ENCODE measurements at regions not wholly inside any gene's neighbourhood (a gene's known extent, or its start where the extent isn't known, plus 50 kb on each side); places are given as distances from the start of the nearest gene placed in this dataset.

DNA sequence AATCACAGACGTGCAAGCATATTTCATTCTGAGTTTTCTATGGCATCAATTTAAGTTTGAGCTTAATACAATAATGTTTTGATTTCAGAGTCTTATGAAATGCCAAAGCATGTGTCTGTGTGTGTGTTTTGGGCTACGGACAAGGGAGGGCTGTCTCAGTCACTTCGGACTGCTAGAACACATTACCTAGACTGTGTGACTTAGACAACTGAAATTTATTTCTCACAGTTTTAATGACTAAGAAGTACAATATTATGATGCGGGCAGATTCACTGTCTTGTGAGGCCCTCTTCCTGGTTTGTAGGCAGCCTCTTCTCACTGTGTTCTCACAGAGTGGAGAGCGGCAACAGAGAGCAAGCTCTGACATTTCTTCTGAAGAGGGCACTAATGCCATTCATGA is 1202.0 kb downstream of the EFNB2 start:
- TF ChIP-seq, protein P1, sequence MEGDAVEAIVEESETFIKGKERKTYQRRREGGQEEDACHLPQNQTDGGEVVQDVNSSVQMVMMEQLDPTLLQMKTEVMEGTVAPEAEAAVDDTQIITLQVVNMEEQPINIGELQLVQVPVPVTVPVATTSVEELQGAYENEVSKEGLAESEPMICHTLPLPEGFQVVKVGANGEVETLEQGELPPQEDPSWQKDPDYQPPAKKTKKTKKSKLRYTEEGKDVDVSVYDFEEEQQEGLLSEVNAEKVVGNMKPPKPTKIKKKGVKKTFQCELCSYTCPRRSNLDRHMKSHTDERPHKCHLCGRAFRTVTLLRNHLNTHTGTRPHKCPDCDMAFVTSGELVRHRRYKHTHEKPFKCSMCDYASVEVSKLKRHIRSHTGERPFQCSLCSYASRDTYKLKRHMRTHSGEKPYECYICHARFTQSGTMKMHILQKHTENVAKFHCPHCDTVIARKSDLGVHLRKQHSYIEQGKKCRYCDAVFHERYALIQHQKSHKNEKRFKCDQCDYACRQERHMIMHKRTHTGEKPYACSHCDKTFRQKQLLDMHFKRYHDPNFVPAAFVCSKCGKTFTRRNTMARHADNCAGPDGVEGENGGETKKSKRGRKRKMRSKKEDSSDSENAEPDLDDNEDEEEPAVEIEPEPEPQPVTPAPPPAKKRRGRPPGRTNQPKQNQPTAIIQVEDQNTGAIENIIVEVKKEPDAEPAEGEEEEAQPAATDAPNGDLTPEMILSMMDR (IDR thresholded peaks at IDR 0.05): no peak
- no peak for TF ChIP-seq POLR2A (IDR thresholded peaks at IDR 0.05)
